A549 (cell line): ENCODE measurements at regions not wholly inside any gene's neighbourhood (a gene's known extent, or its start where the extent isn't known, plus 50 kb on each side); places are given as distances from the start of the nearest gene placed in this dataset.

ENCODE experiments used
- BHLHE40 ChIP-seq: IDR thresholded peaks from 2 replicates; pipeline ENCODE4 v1.6.1; 2012; ENCODE audit warnings: low read depth, low read length, inconsistent platforms
- CEBPB ChIP-seq, 2 experiments: fragments of >200 bp in 1 of 2; sonication (Bioruptor Twin) in 1 of 2; formaldehyde crosslinking in 1 of 2; IDR thresholded peaks; 2 replicates each; pipeline ENCODE4 v1.6.1; 2012 to 2016
- CHD2 ChIP-seq: fragments of 150-350 bp; IDR thresholded peaks from 2 replicates; pipeline ENCODE4 v1.6.1; 2014; ENCODE audit warnings: low read length; ENCODE audit not compliant: partially characterized antibody
- CHD4 ChIP-seq: fragments of 200-600 bp; sonication (generic); IDR thresholded peaks from 2 replicates; pipeline ENCODE4 v1.6.1; 2016; ENCODE audit warnings: antibody characterized with exemption, mild to moderate bottlenecking, borderline replicate concordance
- CTCF ChIP-seq: fragments of >200 bp; sonication (Bioruptor Twin); formaldehyde crosslinking; IDR thresholded peaks from 3 replicates; pipeline ENCODE4 v1.5.1; 2016
- EHMT2 ChIP-seq: fragments of 200-600 bp; sonication (generic); IDR thresholded peaks from 2 replicates; pipeline ENCODE4 v1.6.1; 2016; ENCODE audit warnings: antibody characterized with exemption, low read depth, mild to moderate bottlenecking, moderate library complexity
- HES2 ChIP-seq: fragments of >200 bp; sonication (Bioruptor Twin); formaldehyde crosslinking; IDR thresholded peaks from 2 replicates; pipeline ENCODE4 v1.6.1; 2016
- JUN ChIP-seq, 2 experiments: fragments of >200 bp; sonication (Bioruptor Twin); formaldehyde crosslinking; IDR thresholded peaks; 2 replicates in 1 of 2; 3 replicates in 1 of 2; pipeline ENCODE4 v1.6.1; 2016 to 2017
- KDM1A ChIP-seq: fragments of 200-600 bp; sonication (generic); IDR thresholded peaks from 2 replicates; pipeline ENCODE4 v1.6.1; 2016; ENCODE audit warnings: low read depth, mild to moderate bottlenecking
- NR3C1 ChIP-seq: fragments of >200 bp; sonication (Bioruptor Twin); formaldehyde crosslinking; IDR thresholded peaks from 3 replicates; pipeline ENCODE4 v1.6.1; 2017
- RAD21 ChIP-seq, 2 experiments: fragments of >200 bp in 1 of 2; sonication (Bioruptor Twin) in 1 of 2; formaldehyde crosslinking in 1 of 2; IDR thresholded peaks in 1 of 2; conservative IDR thresholded peaks in 1 of 2; 2 replicates in 1 of 2; 3 replicates in 1 of 2; pipeline ENCODE4 v1.6.1; 2012 to 2018; ENCODE audit warnings: inconsistent platforms in 1 of 2
- RARB ChIP-seq: fragments of 250-450 bp; sonication (Bioruptor Pico); IDR thresholded peaks from 2 replicates; pipeline ENCODE4 v1.8.0; 2021; ENCODE audit warnings: mild to moderate bottlenecking, moderate library complexity
- RNF2 ChIP-seq: fragments of 200-600 bp; sonication (generic); IDR thresholded peaks from 2 replicates; pipeline ENCODE4 v1.6.1; 2016; ENCODE audit warnings: low read depth, mild to moderate bottlenecking, antibody characterized with exemption, moderate library complexity, borderline replicate concordance

- peak; percentile 6 to 46; a peak in 3 of 5 replicates for TF ChIP-seq RAD21 (conservative IDR thresholded peaks at IDR 0.05 in 1 of 2, IDR thresholded peaks at IDR 0.05 in 1 of 2)
- peak; percentile 11; the same call in 1 of the 3 replicates for TF ChIP-seq CTCF
- TF ChIP-seq HES2: no peak
- no peak for TF ChIP-seq BHLHE40
- TF ChIP-seq RNF2: no peak
- TF ChIP-seq NR3C1: no peak
- no peak for TF ChIP-seq RARB
- TF ChIP-seq CHD2: no peak
- TF ChIP-seq CHD4: no peak
- no peak for TF ChIP-seq KDM1A
- no peak for TF ChIP-seq EHMT2
- TF ChIP-seq JUN (IDR thresholded peaks at IDR 0.05): peak; percentile 45 to 55; a peak in 2 of 5 replicates
- peak in 1 of 2 experiments; percentile 37; a peak in 1 of 4 replicates for TF ChIP-seq CEBPB (IDR thresholded peaks at IDR 0.05)
Observed at GRCh38 chr6:4351520-4352321, 216.3 kb upstream of the ECI2 start.
